ENCODE measurements at regions not wholly inside any gene's neighbourhood (a gene's known extent, or its start where the extent isn't known, plus 50 kb on each side); places are given as distances from the start of the nearest gene placed in this dataset.

DNA sequence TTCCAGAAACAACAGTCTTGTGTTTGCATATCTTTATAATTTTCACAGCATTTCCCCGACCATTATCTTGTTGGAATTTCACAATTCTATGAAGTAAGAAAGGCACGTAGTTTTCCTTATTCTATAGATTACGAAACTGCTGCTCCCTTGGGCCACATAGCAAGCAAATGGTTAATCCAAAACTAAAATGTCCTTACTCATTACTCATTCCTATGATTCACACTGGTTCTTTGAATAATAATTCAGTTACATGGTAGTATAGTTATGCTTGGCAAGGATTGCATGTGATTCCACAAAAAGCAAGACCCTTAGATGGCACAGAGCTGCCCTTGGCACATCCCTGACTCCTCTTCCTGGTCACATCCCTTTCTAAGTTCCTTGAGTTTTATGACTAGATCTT, 51.2 kb downstream of the OR13H1 start:
- H3K4me3 ChIP-seq (ENCODE audit: low read depth, low read length), result no peak overlapping the region
- TF ChIP-seq, protein P1, sequence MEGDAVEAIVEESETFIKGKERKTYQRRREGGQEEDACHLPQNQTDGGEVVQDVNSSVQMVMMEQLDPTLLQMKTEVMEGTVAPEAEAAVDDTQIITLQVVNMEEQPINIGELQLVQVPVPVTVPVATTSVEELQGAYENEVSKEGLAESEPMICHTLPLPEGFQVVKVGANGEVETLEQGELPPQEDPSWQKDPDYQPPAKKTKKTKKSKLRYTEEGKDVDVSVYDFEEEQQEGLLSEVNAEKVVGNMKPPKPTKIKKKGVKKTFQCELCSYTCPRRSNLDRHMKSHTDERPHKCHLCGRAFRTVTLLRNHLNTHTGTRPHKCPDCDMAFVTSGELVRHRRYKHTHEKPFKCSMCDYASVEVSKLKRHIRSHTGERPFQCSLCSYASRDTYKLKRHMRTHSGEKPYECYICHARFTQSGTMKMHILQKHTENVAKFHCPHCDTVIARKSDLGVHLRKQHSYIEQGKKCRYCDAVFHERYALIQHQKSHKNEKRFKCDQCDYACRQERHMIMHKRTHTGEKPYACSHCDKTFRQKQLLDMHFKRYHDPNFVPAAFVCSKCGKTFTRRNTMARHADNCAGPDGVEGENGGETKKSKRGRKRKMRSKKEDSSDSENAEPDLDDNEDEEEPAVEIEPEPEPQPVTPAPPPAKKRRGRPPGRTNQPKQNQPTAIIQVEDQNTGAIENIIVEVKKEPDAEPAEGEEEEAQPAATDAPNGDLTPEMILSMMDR (conservative IDR thresholded peaks at IDR 0.05; ENCODE audit: low read depth, low read length), result no peak
- DNase-seq (ENCODE audit: low read depth), result no peak

DNA sequence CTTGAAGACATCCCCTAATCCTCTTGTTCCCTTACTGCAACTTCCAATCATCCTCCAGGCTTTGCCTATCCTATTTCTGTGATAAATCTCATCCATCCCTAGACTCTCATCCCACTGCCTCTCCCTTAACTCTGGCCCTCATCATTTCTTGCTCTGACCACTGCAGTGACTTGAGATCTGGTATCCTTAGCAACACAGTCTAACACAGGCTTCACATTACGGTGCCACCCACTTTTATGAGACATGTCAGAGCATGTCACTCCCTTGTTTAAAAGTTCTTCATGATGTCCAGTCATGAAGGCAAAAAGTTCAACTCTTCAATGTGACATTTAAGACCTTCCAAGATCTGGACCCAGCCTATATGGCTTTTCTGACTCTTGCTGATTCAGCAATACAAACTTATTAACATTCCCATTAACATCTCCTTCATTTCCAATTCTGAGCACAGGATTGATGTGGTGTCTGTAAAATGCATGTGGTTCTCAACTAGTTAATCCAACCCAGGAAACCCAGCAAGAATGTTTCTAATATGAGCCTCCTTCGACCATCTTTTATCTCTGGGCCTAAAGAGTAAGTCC, 64.0 kb downstream of the OR13H1 start:
- no peak overlapping the region for H3K4me3 ChIP-seq (ENCODE audit: low read depth, low read length)
- no peak for DNase-seq (ENCODE audit: low read depth)
- TF ChIP-seq, protein P1 (conservative IDR thresholded peaks at IDR 0.05; ENCODE audit: low read depth, low read length), result no peak

DNA sequence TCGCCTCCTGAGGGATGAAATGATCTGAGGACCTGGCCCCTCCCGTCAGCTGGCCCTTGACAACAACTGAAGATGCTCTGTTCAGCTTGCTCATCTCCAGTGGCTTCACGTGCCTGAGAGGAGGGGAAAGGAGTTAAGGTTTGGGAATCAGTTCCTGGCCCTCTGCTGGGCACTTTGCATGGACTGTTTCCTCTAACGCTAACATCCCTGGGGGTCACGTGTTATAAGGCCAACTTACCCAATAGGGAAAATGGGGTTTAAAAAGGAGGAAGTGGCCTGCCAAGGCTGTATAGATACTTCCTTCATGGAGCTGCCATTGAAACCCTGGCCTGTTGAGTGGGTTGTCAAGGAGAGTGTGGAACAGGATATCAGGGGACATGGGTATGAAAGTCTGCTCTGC, 65.6 kb downstream of the OR13H1 start:
- no peak for DNase-seq (ENCODE audit: low read depth)
- TF ChIP-seq, protein P1 (conservative IDR thresholded peaks at IDR 0.05; ENCODE audit: low read depth, low read length), result no peak
- no peak overlapping the region for H3K4me3 ChIP-seq (ENCODE audit: low read depth, low read length)

DNA sequence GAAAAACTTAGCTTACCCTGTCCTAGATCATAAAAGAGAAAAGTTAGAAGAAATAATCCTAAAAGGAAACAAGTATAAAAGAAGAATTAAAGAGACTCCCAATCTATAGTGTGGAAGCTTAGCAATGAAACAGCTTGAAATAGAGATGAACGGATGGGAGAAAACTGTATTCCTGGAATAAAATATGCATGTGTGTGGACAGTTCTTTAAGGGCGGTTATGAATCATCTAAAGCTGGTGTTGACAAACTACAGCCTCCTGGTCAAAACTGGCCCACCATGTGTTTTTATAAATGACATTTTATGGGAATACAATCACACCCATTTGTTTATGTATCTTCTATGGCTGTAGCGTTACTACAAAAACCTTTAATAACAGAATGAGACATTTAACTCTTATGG, 69.4 kb downstream of the OR13H1 start:
- DNase-seq (ENCODE audit: low read depth), result no peak
- H3K4me3 ChIP-seq (ENCODE audit: low read depth, low read length), result no peak overlapping the region
- TF ChIP-seq, protein P1 (conservative IDR thresholded peaks at IDR 0.05; ENCODE audit: low read depth, low read length), result no peak

DNA sequence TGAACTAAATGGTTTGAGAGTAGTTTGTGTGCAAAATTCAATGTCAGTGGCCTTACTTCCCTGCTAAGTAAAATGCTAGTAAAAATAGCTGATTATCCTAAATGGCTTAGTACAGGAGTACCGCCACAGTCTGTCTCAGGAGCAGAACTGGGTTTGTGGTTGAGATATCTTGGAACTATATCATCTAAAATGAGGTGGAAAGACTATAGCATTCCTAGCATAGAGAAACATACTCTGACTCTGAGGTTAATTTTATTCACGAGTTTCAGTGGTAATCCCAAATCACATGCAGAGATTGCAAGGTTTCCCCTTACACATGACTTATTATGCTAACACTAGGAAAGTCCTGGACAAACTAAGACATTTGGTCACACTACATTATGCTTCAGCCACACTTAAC, 70.4 kb downstream of the OR13H1 start:
- H3K4me3 ChIP-seq (ENCODE audit: low read depth, low read length), result no peak overlapping the region
- TF ChIP-seq, protein P1 (conservative IDR thresholded peaks at IDR 0.05; ENCODE audit: low read depth, low read length), result no peak
- DNase-seq (ENCODE audit: low read depth), result no peak

DNA sequence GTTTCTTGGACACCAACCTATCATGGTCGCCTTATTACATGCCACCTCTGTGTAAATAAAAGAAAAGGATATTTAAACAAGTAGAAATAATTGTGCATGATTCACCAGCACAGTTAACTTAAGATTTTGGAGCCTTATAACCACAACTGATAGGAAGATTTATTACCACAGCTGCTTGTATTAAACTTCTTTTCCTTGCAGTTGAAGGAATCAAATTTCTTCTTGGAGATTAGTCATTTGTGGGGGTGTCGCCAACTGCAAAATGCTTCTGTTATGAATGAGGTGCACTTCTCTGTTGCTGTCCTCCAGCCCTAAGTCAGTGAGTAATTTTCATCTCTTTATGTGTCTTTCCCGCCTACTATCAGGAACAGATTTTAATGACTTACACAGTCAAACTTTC, 73.3 kb downstream of the OR13H1 start:
- no peak for DNase-seq (ENCODE audit: low read depth)
- H3K4me3 ChIP-seq (ENCODE audit: low read depth, low read length), result no peak overlapping the region
- TF ChIP-seq, protein P1 (conservative IDR thresholded peaks at IDR 0.05; ENCODE audit: low read depth, low read length), result no peak

DNA sequence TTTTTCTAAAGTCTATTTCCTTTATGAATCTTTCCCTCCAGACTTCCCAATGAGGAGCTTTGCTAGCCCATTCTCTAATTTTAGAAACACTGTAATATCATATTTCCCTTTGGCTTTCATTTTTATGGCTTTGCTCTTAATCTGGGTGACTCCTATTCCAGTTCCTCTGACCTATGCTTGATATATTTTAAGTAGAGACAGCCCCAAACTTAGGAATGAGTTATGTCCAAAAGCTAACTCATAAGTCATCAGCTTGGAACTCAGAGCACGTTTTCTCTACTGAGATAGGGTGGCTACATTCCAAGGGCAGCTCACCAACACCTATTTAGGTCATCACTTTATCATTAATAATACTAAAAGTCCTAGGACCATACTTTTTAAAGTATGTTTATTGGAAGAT, 77.8 kb downstream of the OR13H1 start:
- DNase-seq (ENCODE audit: low read depth), result no peak
- H3K4me3 ChIP-seq (ENCODE audit: low read depth, low read length), result no peak overlapping the region
- TF ChIP-seq, protein P1 (conservative IDR thresholded peaks at IDR 0.05; ENCODE audit: low read depth, low read length), result no peak

Data from epithelial cell of proximal tubule (primary cell).